22Rv1 (cell line): ENCODE measurements at regions not wholly inside any gene's neighbourhood (a gene's known extent, or its start where the extent isn't known, plus 50 kb on each side); places are given as distances from the start of the nearest gene placed in this dataset.

Source experiments
- CTCF ChIP-seq: fragments of 450-650 bp; IDR thresholded peaks from 2 replicates; pipeline ENCODE4 v1.5.1; 2017; ENCODE audit warnings: mild to moderate bottlenecking
- ZFX ChIP-seq: fragments of 450-650 bp; IDR thresholded peaks from 2 replicates; pipeline ENCODE4 v1.6.1; 2017; ENCODE audit warnings: antibody characterized with exemption, borderline replicate concordance

DNA sequence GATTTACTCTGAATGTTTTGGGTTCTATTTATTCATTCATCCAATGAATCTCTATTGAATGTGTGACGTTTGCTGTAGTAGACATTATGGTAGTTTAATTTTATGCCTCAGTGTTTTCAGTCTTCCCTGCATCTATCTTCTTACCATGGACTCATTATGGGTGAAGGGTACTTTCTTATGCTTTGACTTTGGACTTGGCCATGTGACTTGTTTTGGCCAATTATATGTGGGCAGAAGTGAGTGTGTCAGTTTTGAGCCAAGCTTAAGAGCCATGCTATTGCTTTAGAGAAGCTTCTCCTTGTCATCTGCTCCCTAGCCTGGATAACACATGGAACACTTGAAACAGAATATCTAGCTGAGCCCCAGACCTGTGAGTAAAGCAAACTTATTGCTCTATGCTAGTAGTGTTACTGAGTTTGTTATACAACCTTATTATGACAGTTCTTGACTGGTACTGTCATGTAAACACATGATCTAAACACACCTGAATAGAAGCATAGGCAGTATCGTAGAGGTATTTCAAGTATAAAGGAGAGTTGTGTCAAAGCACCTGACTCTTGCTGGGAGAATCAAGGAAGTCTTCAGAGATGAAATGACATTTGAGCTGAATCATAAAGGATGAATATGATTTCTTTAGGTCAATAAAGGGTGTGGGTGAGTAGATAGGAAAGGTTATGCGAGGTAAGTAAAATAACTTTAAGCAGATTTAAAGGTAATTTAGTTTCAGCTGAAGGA is 128.4 kb downstream of the NAA11 start:
- TF ChIP-seq CTCF (no peak), ZFX (no peak)
